ENCODE measurements at regions not wholly inside any gene's neighbourhood (a gene's known extent, or its start where the extent isn't known, plus 50 kb on each side); places are given as distances from the start of the nearest gene placed in this dataset.
A peak's percentile ranks its signal among the peaks of the same experiment; 100 is the strongest.

GRCh38 chr16:64892835-64893785 is 228.8 kb downstream of the CDH11 start:
- DNase-seq (ENCODE audit: low spot score) = no peak
- Histone ChIP-seq H3K27ac (no peak overlapping the region), H3K4me3 (peak overlapping the region; percentile 6)
- TF ChIP-seq, protein P1, sequence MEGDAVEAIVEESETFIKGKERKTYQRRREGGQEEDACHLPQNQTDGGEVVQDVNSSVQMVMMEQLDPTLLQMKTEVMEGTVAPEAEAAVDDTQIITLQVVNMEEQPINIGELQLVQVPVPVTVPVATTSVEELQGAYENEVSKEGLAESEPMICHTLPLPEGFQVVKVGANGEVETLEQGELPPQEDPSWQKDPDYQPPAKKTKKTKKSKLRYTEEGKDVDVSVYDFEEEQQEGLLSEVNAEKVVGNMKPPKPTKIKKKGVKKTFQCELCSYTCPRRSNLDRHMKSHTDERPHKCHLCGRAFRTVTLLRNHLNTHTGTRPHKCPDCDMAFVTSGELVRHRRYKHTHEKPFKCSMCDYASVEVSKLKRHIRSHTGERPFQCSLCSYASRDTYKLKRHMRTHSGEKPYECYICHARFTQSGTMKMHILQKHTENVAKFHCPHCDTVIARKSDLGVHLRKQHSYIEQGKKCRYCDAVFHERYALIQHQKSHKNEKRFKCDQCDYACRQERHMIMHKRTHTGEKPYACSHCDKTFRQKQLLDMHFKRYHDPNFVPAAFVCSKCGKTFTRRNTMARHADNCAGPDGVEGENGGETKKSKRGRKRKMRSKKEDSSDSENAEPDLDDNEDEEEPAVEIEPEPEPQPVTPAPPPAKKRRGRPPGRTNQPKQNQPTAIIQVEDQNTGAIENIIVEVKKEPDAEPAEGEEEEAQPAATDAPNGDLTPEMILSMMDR (IDR thresholded peaks at IDR 0.05) = no peak

GRCh38 chr16:64889446-64889845 is 232.4 kb downstream of the CDH11 start:
- H3K27ac ChIP-seq = no peak overlapping the region
- DNase-seq (ENCODE audit: low spot score) = no peak
- TF ChIP-seq, protein P1 (IDR thresholded peaks at IDR 0.05) = no peak
- no peak overlapping the region for H3K4me3 ChIP-seq

GRCh38 chr16:64887651-64888050 is 234.2 kb downstream of the CDH11 start:
- Histone ChIP-seq H3K27ac (no peak overlapping the region), H3K4me3 (no peak overlapping the region)
- TF ChIP-seq, protein P1 (IDR thresholded peaks at IDR 0.05) = no peak
- DNase-seq (ENCODE audit: low spot score) = no peak

- DNase-seq (ENCODE audit: low spot score) = no peak
- no peak overlapping the region for H3K27ac ChIP-seq
- TF ChIP-seq, protein P1 (IDR thresholded peaks at IDR 0.05) = no peak
- no peak overlapping the region for H3K4me3 ChIP-seq
Observed at GRCh38 chr16:64882078-64882784, 239.6 kb downstream of the CDH11 start.

GRCh38 chr16:64880994-64881393 is 240.9 kb downstream of the CDH11 start:
- TF ChIP-seq, protein P1 (IDR thresholded peaks at IDR 0.05) = no peak
- H3K4me3 ChIP-seq = no peak overlapping the region
- H3K27ac ChIP-seq = no peak overlapping the region
- DNase-seq (ENCODE audit: low spot score) = no peak

DNA sequence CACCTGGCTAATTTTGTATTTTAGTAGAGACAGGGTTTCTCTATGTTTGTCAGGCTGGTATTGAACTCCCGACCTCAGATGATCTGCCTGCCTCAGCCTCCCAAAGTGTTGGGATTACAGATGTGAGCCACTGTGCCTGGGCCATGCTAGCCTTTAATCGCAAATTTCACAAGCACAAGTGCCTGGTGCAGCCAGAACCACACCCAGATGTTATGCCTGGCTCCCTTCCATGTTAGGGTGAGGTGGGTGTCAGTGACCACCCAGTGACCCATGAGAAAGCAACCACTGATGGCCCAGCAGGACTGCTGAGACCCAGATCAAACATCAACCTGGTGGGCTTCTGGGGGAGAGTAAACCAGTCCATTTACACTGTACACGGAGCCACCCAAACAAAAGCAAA is 241.9 kb downstream of the CDH11 start:
- TF ChIP-seq, protein P1 (IDR thresholded peaks at IDR 0.05) = no peak

More for the DNA sequence above, 241.9 kb downstream of the CDH11 start:
- no peak overlapping the region for H3K4me3 ChIP-seq
- no peak overlapping the region for H3K27ac ChIP-seq
- DNase-seq (ENCODE audit: low spot score) = no peak
